GM18499 (cell line): ENCODE measurements at regions not wholly inside any gene's neighbourhood (a gene's known extent, or its start where the extent isn't known, plus 50 kb on each side); places are given as distances from the start of the nearest gene placed in this dataset.

Experiments used
- ATAC-seq: cut with Tn5 transposase; IDR thresholded peaks from one replicate; pipeline ENCODE4 v1.9.1; 2021; ENCODE audit warnings: moderate number of reproducible peaks; ENCODE audit not compliant: insufficient read depth, unreplicated experiment

DNA sequence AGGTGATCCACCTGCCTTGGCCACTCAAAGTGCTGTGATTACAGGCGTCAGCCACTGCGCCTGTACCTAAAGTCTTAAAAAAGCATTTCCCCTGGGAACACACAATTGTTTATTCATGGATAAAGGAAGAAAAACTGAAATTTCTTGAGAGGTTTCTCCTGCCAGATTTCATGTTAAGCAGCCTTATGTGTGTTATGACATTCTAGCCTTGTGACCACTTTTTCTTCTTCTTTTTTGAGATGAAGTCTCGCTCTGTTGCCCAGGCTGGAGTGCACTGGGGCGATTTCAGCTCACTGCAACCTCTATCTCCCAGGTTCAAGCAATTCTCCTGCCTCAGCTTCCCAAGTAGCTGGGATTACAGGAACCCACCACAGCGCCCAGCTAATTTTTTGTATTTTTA lies 57.8 kb upstream of the PLAC8 start:
- no peak for ATAC-seq

DNA sequence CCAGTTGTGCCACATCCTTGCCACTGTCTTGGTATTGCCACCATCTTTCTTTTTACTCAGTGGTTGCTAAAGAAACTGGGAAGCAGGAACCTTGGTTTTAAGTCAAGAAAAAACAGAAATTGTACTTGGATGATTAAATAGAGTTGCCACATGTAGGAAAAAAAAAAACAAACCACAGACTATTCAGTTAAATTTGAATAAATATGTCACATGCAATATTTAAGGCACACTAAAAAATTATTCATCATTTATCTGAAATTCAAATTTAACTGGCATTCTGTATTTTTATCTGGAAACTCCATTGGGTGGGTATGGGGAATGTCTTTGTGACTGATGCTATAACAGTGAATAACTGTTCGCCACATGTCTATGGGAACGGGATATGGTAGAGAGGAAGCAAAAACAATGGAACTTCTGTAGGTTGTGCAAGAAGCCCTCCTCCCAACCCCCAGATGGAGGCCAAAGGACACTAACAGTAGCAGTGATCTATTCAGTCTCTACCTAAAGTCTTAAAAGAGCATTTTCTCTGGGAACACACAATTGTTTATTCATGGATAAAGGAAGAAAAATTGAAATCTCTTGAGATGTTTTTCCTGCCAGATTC lies 57.0 kb upstream of the PLAC8 start:
- no peak for ATAC-seq

DNA sequence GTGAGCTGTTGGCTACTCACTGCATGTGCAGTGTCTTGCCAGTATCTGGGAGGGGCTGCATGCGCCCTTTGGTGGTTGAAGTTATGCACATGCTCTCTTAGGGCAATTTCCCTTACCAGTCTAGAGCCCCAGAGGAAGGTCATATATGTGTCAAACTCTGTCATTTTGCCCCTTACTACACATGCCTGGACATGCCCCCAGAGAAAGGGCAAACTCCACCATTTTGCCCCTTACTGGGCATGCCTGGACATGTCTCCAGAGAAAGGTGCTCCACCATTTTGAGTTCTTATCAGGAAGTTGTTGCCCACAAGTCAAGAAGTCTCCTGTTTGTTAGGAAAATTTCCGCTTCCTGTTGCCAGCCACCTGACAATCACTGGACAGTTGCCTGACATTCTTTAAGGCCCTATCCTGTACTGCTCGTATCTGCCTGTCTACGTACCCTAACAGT lies 56.4 kb upstream of the PLAC8 start:
- ATAC-seq = no peak
